ENCODE measurements at regions not wholly inside any gene's neighbourhood (a gene's known extent, or its start where the extent isn't known, plus 50 kb on each side); places are given as distances from the start of the nearest gene placed in this dataset.

DNA sequence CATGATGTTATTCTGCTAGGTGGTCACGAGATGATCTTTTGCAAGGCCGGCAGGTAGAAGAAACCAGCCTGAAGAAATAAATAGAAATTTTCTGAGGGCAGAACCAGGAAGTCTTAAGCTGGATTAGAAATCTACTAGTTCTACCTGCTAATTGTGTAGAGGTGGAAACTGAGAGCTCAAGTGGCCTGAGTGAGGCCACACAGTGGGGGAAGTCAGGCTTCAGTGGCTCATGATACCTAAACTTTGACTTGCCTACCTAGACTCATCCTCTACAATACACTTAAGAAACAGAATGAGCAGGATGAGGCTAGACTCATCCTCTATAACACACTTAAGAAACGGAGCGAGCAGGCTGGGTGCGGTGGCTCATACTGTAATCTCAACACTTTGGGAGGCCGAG, 134.9 kb upstream of the NDUFV2 start:
- ATAC-seq = no peak
- no TSS peak for BruUV-seq (replicated peaks)

GRCh38 chr18:8969639-8970390, 132.7 kb upstream of the NDUFV2 start:
- Histone ChIP-seq H3K4me1 (ENCODE audit: control insufficient read depth, insufficient read depth, low read length) (no peaks in the 10 kb centered on the region), H3K27me3 (ENCODE audit: control insufficient read depth, insufficient read depth, low read length) (no peaks in the 10 kb centered on the region), H3K9me3 (ENCODE audit: control insufficient read depth, insufficient read depth, low read depth, low read length) (peaks cover 6% of the 10 kb centered on the region; the same call in 1 of the 2 replicates), H3K36me3 (ENCODE audit: control insufficient read depth, insufficient read depth, low read length) (no peaks in the 10 kb centered on the region), H3K27ac (ENCODE audit: low read length) (no peak overlapping the region), H3K4me3 (ENCODE audit: low read depth in 2 of 2, low read length in 2 of 2) (no peak overlapping the region)
- in situ Hi-C loops (cut with HindIII; ENCODE audit: low pct_unique_long_range_greater_than_20kb, low sequenced_read_pairs) (no loop called here), intact Hi-C loops (cut with micrococcal nuclease; ENCODE audit: unreplicated experiment) (no loop called here)
- ATAC-seq (no peak), DNase-seq (ENCODE audit: low read depth, low spot score) (no peak)
- BruUV-seq (replicated peaks) = no TSS peak
- TF ChIP-seq REST (IDR thresholded peaks at IDR 0.05; ENCODE audit: insufficient read depth in 1 of 2, low read depth in 2 of 2, low read length in 1 of 2) = no peak
- TF ChIP-seq POLR2AphosphoS5 (IDR thresholded peaks at IDR 0.05; ENCODE audit: low read depth, low read length) = no peak
- no peak for TF ChIP-seq TCF7L2 (IDR thresholded peaks at IDR 0.05; ENCODE audit: low read depth, low read length)
- no peak for TF ChIP-seq SIN3A (IDR thresholded peaks at IDR 0.05; ENCODE audit: borderline replicate concordance, insufficient read depth, low read depth, low read length)
- TF ChIP-seq CTCF (IDR thresholded peaks at IDR 0.05) = no peak
- ChIA-PET CTCF (no interaction called here), POLR2A (no interaction called here)

More for the DNA sequence above, 134.9 kb upstream of the NDUFV2 start:
- Histone ChIP-seq H3K27me3 (ENCODE audit: control insufficient read depth, insufficient read depth, low read length) (no peaks in the 10 kb centered on the region), H3K9me3 (ENCODE audit: control insufficient read depth, insufficient read depth, low read depth, low read length) (no peaks in the 10 kb centered on the region), H3K36me3 (ENCODE audit: control insufficient read depth, insufficient read depth, low read length) (no peaks in the 10 kb centered on the region), H3K4me1 (ENCODE audit: control insufficient read depth, insufficient read depth, low read length) (no peaks in the 10 kb centered on the region), H3K4me3 (ENCODE audit: low read depth in 2 of 2, low read length in 2 of 2) (no peak overlapping the region), H3K27ac (ENCODE audit: low read length) (no peak overlapping the region)
- CTCF ChIA-PET = no interaction called here
- no peak for TF ChIP-seq REST (IDR thresholded peaks at IDR 0.05; ENCODE audit: insufficient read depth in 1 of 2, low read depth in 2 of 2, low read length in 1 of 2)
- TF ChIP-seq TCF7L2 (IDR thresholded peaks at IDR 0.05; ENCODE audit: low read depth, low read length) = no peak
- DNase-seq (ENCODE audit: low read depth, low spot score) = no peak
- POLR2A ChIA-PET = no interaction called here
- in situ Hi-C loops (cut with HindIII; ENCODE audit: low pct_unique_long_range_greater_than_20kb, low sequenced_read_pairs) (no loop called here), intact Hi-C loops (cut with micrococcal nuclease; ENCODE audit: unreplicated experiment) (no loop called here)

Measured in Panc1 (cell line).